A673 (cell line): ENCODE measurements at regions not wholly inside any gene's neighbourhood (a gene's known extent, or its start where the extent isn't known, plus 50 kb on each side); places are given as distances from the start of the nearest gene placed in this dataset.

Source experiments
- BruUV-seq: library from RNA; stranded (reverse); fragments of 400-500 nt; replicated peaks from 2 replicates; lab custom pipeline; 2021; lab: Mats Ljungman, UMichigan
- CTCF ChIA-PET: fragments of 300-600 bp; sonication (Branson Sonifier 250); formaldehyde crosslinking; loops from one replicate; lab custom pipeline; 2022; ENCODE audit warnings: antibody characterized with exemption; lab: Charles Lee
- POLR2A ChIA-PET: fragments of 300-600 bp; sonication (Branson Sonifier 250); formaldehyde crosslinking; loops from one replicate; lab custom pipeline; 2022; ENCODE audit warnings: antibody characterized with exemption; ENCODE audit not compliant: low non-redundant PET; lab: Charles Lee
- DNase-seq: peaks from one replicate; pipeline ENCODE4 v3.0.0-alpha.2; 2015; ENCODE audit warnings: low spot score
- H3K27ac ChIP-seq: fragments of 200-600 bp; sonication (generic); 2 replicates; pipeline ENCODE4 v1.5.1; 2016; ENCODE audit warnings: mixed run types, low read depth, mild to moderate bottlenecking, mixed read lengths, antibody characterized with exemption, low read length; ENCODE audit not compliant: poor library complexity, severe bottlenecking
- H3K27me3 ChIP-seq: fragments of 200-600 bp; sonication (generic); replicated peaks from 2 replicates; pipeline ENCODE4 v1.6.1; 2017; ENCODE audit warnings: mixed run types, low read depth, mild to moderate bottlenecking, mixed read lengths, antibody characterized with exemption, low read length; ENCODE audit not compliant: insufficient read depth, poor library complexity
- H3K36me3 ChIP-seq: fragments of 200-600 bp; sonication (generic); 2 replicates; pipeline ENCODE4 v1.6.1; 2016; ENCODE audit warnings: mixed run types, mild to moderate bottlenecking, mixed read lengths, antibody characterized with exemption, low read length; ENCODE audit not compliant: insufficient read depth, poor library complexity, severe bottlenecking
- H3K4me1 ChIP-seq: fragments of 200-600 bp; sonication (generic); 2 replicates; pipeline ENCODE4 v1.6.1; 2017; ENCODE audit warnings: mixed run types, mild to moderate bottlenecking, mixed read lengths, antibody characterized with exemption, low read length; ENCODE audit not compliant: insufficient read depth, poor library complexity, severe bottlenecking
- H3K4me3 ChIP-seq: fragments of 200-600 bp; sonication (generic); 2 replicates; pipeline ENCODE4 v1.5.1; 2016; ENCODE audit warnings: low read depth, mixed run types, mild to moderate bottlenecking, mixed read lengths, low read length; ENCODE audit not compliant: poor library complexity, severe bottlenecking
- H3K9me3 ChIP-seq: fragments of 200-600 bp; sonication (generic); 2 replicates; pipeline ENCODE4 v1.6.1; 2016; ENCODE audit warnings: mixed run types, low read depth, mild to moderate bottlenecking, mixed read lengths, antibody characterized with exemption, low read length; ENCODE audit not compliant: poor library complexity, severe bottlenecking
- EZH2 ChIP-seq: fragments of 200-600 bp; sonication (generic); IDR thresholded peaks from 2 replicates; pipeline ENCODE4 v1.6.1; 2017; ENCODE audit warnings: borderline replicate concordance, low read depth, mild to moderate bottlenecking, mixed read lengths, antibody characterized with exemption, low read length; ENCODE audit not compliant: poor library complexity, severe bottlenecking
- intact Hi-C: fragments of 100-400 bp; cut with micrococcal nuclease; formaldehyde crosslinking; loops from one replicate; pipeline ENCODE4 v1.10.0; 2022; ENCODE audit not compliant: unreplicated experiment
- TF ChIP-seq, protein P1 (sequence below): fragments of 300-800, 200-600 bp; sonication (generic); conservative IDR thresholded peaks from 2 replicates; pipeline ENCODE4 v1.5.1; 2017; ENCODE audit warnings: low read depth, mild to moderate bottlenecking, antibody characterized with exemption, low read length, moderate library complexity, mixed read lengths

GRCh38 chr17:78305801-78306200 is 54.1 kb downstream of the SOCS3 start:
- Histone ChIP-seq H3K27ac (no peak overlapping the region), H3K36me3 (no peaks in the 10 kb centered on the region), H3K27me3 (no peaks in the 10 kb centered on the region), H3K4me3 (no peak overlapping the region), H3K4me1 (no peaks in the 10 kb centered on the region), H3K9me3 (no peaks in the 10 kb centered on the region)
- TF ChIP-seq, protein P1, sequence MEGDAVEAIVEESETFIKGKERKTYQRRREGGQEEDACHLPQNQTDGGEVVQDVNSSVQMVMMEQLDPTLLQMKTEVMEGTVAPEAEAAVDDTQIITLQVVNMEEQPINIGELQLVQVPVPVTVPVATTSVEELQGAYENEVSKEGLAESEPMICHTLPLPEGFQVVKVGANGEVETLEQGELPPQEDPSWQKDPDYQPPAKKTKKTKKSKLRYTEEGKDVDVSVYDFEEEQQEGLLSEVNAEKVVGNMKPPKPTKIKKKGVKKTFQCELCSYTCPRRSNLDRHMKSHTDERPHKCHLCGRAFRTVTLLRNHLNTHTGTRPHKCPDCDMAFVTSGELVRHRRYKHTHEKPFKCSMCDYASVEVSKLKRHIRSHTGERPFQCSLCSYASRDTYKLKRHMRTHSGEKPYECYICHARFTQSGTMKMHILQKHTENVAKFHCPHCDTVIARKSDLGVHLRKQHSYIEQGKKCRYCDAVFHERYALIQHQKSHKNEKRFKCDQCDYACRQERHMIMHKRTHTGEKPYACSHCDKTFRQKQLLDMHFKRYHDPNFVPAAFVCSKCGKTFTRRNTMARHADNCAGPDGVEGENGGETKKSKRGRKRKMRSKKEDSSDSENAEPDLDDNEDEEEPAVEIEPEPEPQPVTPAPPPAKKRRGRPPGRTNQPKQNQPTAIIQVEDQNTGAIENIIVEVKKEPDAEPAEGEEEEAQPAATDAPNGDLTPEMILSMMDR = no peak
- no peak for TF ChIP-seq EZH2
- POLR2A ChIA-PET = no interaction called here
- no TSS peak for BruUV-seq
- DNase-seq = no peak
- intact Hi-C loops = no loop called here
- CTCF ChIA-PET = no interaction called here

DNA sequence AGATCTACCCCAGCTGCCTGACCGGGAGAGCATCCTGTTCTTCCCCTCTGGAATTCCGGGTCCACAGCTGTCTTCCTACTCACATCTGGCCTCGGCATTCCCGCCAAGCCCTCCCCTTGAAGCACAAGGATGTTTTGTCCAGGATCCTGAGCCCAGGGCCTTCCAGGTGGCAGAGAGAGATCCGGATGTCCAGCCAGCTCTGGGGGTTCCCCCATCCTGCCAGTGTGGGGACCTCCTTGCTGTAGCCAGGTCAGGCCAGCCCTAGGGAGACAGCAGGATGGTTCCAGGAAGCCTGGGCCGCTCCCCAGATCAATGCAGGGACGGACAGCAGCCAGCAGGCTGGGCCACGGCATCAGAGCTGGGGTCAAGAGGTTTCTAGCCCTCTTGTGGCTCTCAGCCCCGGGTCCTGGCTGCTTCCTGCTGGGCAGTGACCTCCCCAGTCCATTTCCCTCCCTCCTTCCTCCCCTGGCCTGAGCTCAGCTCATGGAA is 55.3 kb downstream of the SOCS3 start:
- no peaks in the 10 kb centered on the region for H3K4me1 ChIP-seq
- no peaks in the 10 kb centered on the region for H3K36me3 ChIP-seq
- no TSS peak for BruUV-seq
- no peak overlapping the region for H3K27ac ChIP-seq
- DNase-seq = no peak
- CTCF ChIA-PET = interaction anchor here (0.6 kb wide), 1 partner anchor 132 kb away, joined by 3 read pairs; no protein-coding TSS in a partner anchor
- no peaks in the 10 kb centered on the region for H3K27me3 ChIP-seq
- POLR2A ChIA-PET = no interaction called here
- intact Hi-C loops = no loop called here
- TF ChIP-seq, protein P1 = no peak
- TF ChIP-seq EZH2 = no peak
- no peak overlapping the region for H3K4me3 ChIP-seq
- no peaks in the 10 kb centered on the region for H3K9me3 ChIP-seq

DNA sequence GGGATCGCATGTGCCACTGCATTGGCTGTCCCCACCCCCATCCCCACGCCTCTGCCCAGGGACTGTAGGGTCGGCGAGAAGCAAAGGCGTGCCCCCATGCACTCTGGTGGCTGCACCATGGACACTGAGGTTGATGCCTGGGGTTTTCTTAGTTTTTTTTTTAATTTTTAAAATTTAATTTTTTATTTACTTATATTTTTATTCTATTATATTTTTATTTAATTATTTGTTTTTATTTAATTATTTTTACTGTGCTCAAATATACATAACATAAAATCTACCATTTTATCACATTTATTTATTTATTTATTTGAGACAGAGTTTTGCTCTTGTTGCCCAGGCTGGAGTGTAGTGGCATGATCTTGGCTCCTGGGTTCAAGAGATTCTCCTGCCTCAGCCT is 57.4 kb downstream of the SOCS3 start:
- no peak overlapping the region for H3K27ac ChIP-seq
- no peak for DNase-seq
- no peaks in the 10 kb centered on the region for H3K36me3 ChIP-seq
- POLR2A ChIA-PET = no interaction called here
- no peaks in the 10 kb centered on the region for H3K4me1 ChIP-seq
- BruUV-seq = no TSS peak
- H3K4me3 ChIP-seq = no peak overlapping the region
- no peaks in the 10 kb centered on the region for H3K27me3 ChIP-seq
- CTCF ChIA-PET = no interaction called here
- intact Hi-C loops = no loop called here
- no peak for TF ChIP-seq EZH2
- TF ChIP-seq, protein P1 = no peak
- no peaks in the 10 kb centered on the region for H3K9me3 ChIP-seq
